ENCODE measurements at regions not wholly inside any gene's neighbourhood (a gene's known extent, or its start where the extent isn't known, plus 50 kb on each side); places are given as distances from the start of the nearest gene placed in this dataset.

- TF ChIP-seq FOXM1 (IDR thresholded peaks at IDR 0.05; ENCODE audit: borderline replicate concordance) (no peak), LEF1 (IDR thresholded peaks at IDR 0.05; ENCODE audit: borderline replicate concordance) (no peak), ARNT (IDR thresholded peaks at IDR 0.05) (no peak), PKNOX1 (IDR thresholded peaks at IDR 0.05) (no peak)
Measured at GRCh38 chr20:1788044-1788443, 107.2 kb upstream of the SIRPA start.

Data from HEK293T (cell line).